ENCODE measurements at regions not wholly inside any gene's neighbourhood (a gene's known extent, or its start where the extent isn't known, plus 50 kb on each side); places are given as distances from the start of the nearest gene placed in this dataset.

GRCh38 chr7:54888067-54888733 is 129.2 kb upstream of the SEC61G start:
- H3K4me3 ChIP-seq (ENCODE audit: low read depth, low read length) = no peak overlapping the region
- TF ChIP-seq CTCF (IDR thresholded peaks at IDR 0.05; ENCODE audit: borderline replicate concordance, insufficient read depth, low read depth, low read length) = no peak

GRCh38 chr7:54888734-54889082 is 129.7 kb upstream of the SEC61G start:
- H3K4me3 ChIP-seq (ENCODE audit: low read depth, low read length) = no peak overlapping the region

GRCh38 chr7:54897891-54898290 is 120.9 kb upstream of the EGFR start:
- no peak for TF ChIP-seq CTCF (IDR thresholded peaks at IDR 0.05; ENCODE audit: borderline replicate concordance, insufficient read depth, low read depth, low read length)
- H3K4me3 ChIP-seq (ENCODE audit: low read depth, low read length) = no peak overlapping the region

More at GRCh38 chr7:54888734-54889082, 129.7 kb upstream of the SEC61G start:
- TF ChIP-seq CTCF (IDR thresholded peaks at IDR 0.05; ENCODE audit: borderline replicate concordance, insufficient read depth, low read depth, low read length) = no peak

DNA sequence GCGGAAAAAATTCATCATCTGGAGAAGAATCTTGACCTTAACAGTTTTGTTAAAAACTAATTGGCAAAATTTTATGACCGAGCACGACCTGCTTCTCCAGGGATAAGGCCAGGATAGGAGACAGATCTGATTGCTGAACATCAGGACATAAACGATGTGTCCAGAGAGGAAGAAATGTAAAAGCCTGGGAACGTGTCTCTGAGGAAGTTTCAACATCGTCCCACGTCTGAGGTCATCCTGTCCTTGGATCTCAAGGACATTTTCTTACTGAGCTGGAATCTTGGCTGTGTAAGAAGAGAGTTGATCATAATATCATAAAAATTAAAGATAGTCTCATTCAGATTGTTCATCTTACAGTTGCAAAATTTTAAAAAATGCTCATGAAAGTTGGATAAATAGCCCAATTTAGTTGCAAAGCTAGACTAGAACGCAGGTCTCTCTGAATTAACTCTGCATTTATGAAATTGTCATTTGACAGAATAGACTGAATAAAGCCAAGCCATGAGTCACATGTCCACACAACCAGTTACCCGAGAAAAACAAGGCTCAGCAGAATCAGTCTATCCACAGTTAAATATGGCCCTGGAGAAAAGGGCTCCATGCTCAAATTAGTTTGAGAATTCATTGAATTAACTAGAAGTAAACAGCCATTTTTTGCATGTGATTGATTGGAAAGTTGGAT is 120.0 kb upstream of the EGFR start:
- no peak for TF ChIP-seq CTCF (IDR thresholded peaks at IDR 0.05; ENCODE audit: borderline replicate concordance, insufficient read depth, low read depth, low read length)
- no peak overlapping the region for H3K4me3 ChIP-seq (ENCODE audit: low read depth, low read length)

DNA sequence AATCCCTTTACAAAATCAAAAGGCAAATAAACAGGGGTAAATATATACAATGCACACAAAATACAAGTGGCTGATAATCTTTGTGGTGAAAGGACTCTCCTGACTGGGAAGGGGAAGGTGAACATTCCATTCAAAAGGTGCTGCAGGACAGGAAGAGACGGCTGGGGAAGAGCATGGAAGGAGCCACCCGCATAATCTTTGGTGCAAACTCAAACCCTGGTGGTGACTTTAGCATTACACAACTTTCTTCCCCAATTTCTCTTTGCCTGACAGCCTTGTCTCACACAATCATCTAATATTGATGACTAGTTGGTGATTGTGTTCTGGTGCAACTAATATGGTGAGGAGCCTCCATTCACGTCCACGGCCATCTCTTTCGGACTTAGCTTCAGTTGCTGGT is 117.0 kb upstream of the EGFR start:
- no peak for TF ChIP-seq CTCF (IDR thresholded peaks at IDR 0.05; ENCODE audit: borderline replicate concordance, insufficient read depth, low read depth, low read length)

GRCh38 chr7:54904130-54904529 is 114.7 kb upstream of the EGFR start:
- no peak for TF ChIP-seq CTCF (IDR thresholded peaks at IDR 0.05; ENCODE audit: borderline replicate concordance, insufficient read depth, low read depth, low read length)
- no peak overlapping the region for H3K4me3 ChIP-seq (ENCODE audit: low read depth, low read length)

More for the DNA sequence above, 117.0 kb upstream of the EGFR start:
- H3K4me3 ChIP-seq (ENCODE audit: low read depth, low read length) = no peak overlapping the region

GRCh38 chr7:54904986-54905385 is 113.8 kb upstream of the EGFR start:
- H3K4me3 ChIP-seq (ENCODE audit: low read depth, low read length) = no peak overlapping the region
- no peak for TF ChIP-seq CTCF (IDR thresholded peaks at IDR 0.05; ENCODE audit: borderline replicate concordance, insufficient read depth, low read depth, low read length)

Measured in GM12875 (cell line).